ENCODE measurements at regions not wholly inside any gene's neighbourhood (a gene's known extent, or its start where the extent isn't known, plus 50 kb on each side); places are given as distances from the start of the nearest gene placed in this dataset.

DNA sequence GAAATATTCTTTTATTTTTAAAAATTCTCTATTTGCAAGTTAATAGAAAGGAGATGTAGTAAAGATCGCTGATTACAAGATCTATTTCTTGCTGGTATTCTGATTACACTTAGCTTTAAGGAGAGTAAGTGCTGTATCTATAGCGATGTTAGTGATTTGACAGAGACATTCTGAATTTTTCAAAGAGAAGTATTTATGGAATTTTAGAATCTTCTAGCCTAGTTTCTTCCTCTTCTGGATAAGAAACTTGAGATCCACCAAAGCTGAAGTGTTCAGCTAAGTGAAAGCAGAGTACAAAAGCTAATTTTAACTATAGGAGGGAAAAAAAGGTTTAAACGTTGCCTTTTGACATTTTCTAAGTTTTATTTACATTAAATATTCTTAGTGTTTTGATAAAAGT, 72.1 kb upstream of the RARB start:
- WGBS (ENCODE audit: insufficient coverage, low coverage, low lambda C conversion rate, missing lambda C conversion rate) = 52% methylated on average over 3 of the region's 3 CpGs
- no peak for ATAC-seq
- intact Hi-C loops (cut with DNase I) = no loop called here

DNA sequence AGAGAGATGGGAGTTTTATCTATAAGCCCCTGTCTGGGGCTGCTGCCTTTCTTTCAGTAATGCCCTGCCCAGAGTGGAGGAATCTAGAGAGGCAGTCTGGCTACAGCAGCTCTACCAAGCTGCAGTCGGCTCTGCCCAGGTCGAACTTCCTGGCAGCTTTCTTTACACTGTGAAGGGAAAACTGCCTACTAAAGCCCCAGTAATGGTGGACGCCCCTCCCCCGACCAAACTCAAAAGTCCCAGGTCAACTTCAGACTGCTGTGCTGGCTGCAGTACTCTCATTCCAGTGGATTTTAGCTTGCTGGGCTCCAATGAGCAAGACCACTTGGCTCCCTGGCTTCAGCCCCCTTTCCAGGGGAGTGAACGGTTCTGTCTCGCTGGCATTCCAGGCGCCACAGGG, 65.9 kb upstream of the RARB start:
- Histone ChIP-seq H3K27me3 (no peaks in the 10 kb centered on the region), H3K27ac (no peak overlapping the region), H3K4me3 (no peak overlapping the region), H3K36me3 (no peaks in the 10 kb centered on the region), H3K9me3 (no peaks in the 10 kb centered on the region), H3K4me1 (peaks cover 0 to 6% (median 0%) of the 10 kb centered on the region in 4 donors)
- no CpG with 5 or more reads among the region's 7 CpGs for WGBS (ENCODE audit: insufficient coverage, low coverage, low lambda C conversion rate, missing lambda C conversion rate)
- intact Hi-C loops (cut with DNase I) = no loop called here
- no peak for ATAC-seq
- no peak for TF ChIP-seq POLR2A (IDR thresholded peaks at IDR 0.05)
- TF ChIP-seq, protein P1, sequence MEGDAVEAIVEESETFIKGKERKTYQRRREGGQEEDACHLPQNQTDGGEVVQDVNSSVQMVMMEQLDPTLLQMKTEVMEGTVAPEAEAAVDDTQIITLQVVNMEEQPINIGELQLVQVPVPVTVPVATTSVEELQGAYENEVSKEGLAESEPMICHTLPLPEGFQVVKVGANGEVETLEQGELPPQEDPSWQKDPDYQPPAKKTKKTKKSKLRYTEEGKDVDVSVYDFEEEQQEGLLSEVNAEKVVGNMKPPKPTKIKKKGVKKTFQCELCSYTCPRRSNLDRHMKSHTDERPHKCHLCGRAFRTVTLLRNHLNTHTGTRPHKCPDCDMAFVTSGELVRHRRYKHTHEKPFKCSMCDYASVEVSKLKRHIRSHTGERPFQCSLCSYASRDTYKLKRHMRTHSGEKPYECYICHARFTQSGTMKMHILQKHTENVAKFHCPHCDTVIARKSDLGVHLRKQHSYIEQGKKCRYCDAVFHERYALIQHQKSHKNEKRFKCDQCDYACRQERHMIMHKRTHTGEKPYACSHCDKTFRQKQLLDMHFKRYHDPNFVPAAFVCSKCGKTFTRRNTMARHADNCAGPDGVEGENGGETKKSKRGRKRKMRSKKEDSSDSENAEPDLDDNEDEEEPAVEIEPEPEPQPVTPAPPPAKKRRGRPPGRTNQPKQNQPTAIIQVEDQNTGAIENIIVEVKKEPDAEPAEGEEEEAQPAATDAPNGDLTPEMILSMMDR (IDR thresholded peaks at IDR 0.05) = no peak
- DNase-seq = no peak

More for the DNA sequence above, 72.1 kb upstream of the RARB start:
- Histone ChIP-seq H3K4me1 (no peaks in the 10 kb centered on the region), H3K4me3 (no peak overlapping the region), H3K9me3 (no peaks in the 10 kb centered on the region), H3K36me3 (no peaks in the 10 kb centered on the region), H3K27ac (no peak overlapping the region), H3K27me3 (no peaks in the 10 kb centered on the region)
- DNase-seq = no peak
- TF ChIP-seq, protein P1 (IDR thresholded peaks at IDR 0.05) = no peak
- no peak for TF ChIP-seq POLR2A (IDR thresholded peaks at IDR 0.05)

DNA sequence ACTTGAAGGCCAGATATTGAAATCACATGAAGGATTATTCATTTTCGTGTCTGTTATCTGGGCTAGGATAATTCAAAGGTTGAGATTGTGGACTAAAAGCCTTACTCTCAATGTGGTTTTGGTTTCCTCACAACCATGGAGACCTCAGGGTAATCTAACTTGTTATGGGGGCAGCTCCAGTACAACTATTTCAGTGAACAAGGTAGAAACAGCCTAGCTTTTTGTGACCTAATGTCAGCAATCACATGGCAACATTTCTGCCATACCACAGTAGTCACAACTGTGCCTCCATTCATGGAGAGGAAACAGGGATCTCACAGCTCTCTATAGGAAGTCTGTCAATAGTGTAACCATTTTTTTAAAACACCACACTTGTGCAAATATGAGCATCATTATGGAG, 62.4 kb upstream of the RARB start:
- intact Hi-C loops (cut with DNase I) = no loop called here
- Histone ChIP-seq H3K27me3 (no peaks in the 10 kb centered on the region), H3K4me3 (no peak overlapping the region), H3K9me3 (no peaks in the 10 kb centered on the region), H3K4me1 (peaks cover 0 to 6% (median 0%) of the 10 kb centered on the region in 4 donors), H3K36me3 (no peaks in the 10 kb centered on the region), H3K27ac (no peak overlapping the region)
- ATAC-seq (no peak), DNase-seq (no peak)
- 67% methylated on average over 1 of the region's 1 CpG for WGBS (ENCODE audit: insufficient coverage, low coverage, low lambda C conversion rate, missing lambda C conversion rate)
- no peak for TF ChIP-seq POLR2A (IDR thresholded peaks at IDR 0.05)
- TF ChIP-seq, protein P1 (IDR thresholded peaks at IDR 0.05) = no peak

DNA sequence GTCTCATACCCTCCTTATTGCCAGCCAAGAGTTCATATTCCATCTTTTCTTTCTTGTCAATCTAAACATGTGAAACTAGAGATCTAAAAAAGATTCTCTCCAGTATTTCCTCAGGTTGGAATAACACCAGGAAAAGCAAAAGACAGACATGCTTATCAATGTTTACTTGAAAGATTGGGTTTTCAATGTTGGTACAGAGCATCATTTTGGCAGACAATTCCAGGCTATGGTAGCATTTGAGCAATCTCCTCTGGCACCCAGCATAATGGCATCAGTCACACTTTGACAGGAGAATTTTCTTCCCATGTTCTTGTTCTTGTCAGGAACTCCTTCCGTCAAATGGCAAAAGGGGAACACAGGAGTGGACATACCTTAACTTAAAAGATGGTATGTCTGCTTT, 61.0 kb upstream of the RARB start:
- 57% methylated on average over 1 of the region's 1 CpG for WGBS (ENCODE audit: insufficient coverage, low coverage, low lambda C conversion rate, missing lambda C conversion rate)
- no peak for DNase-seq
- no peaks in the 10 kb centered on the region for H3K36me3 ChIP-seq
- no peaks in the 10 kb centered on the region for H3K9me3 ChIP-seq
- ATAC-seq = peak in 2 of 4 donors; percentile 38 to 94
- H3K4me1 ChIP-seq = peaks cover 0 to 6% (median 0%) of the 10 kb centered on the region in 4 donors
- TF ChIP-seq, protein P1 (IDR thresholded peaks at IDR 0.05) = no peak
- TF ChIP-seq POLR2A (IDR thresholded peaks at IDR 0.05) = no peak
- no peak overlapping the region for H3K27ac ChIP-seq
- intact Hi-C loops (cut with DNase I) = no loop called here
- H3K27me3 ChIP-seq = no peaks in the 10 kb centered on the region
- no peak overlapping the region for H3K4me3 ChIP-seq

DNA sequence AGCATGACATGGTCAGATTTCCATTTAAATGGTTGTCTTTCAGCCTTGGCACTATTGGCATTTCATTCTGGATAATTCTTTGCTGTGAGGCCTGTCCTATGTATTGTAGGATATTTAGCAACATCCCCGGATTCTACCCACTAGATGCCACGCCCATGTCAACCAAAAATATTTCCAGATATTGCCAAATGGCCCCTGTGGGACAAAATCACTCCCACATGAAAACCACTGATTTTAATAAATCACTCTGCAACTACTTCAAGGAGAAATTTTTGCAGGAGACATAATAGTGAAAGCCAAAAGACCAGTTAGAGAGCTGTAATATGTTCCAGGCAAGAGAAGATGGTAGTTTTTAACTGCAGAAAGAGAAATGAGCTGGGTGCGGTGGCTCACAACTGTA, 55.9 kb upstream of the RARB start:
- no peak for ATAC-seq
- Histone ChIP-seq H3K27me3 (no peaks in the 10 kb centered on the region), H3K9me3 (no peaks in the 10 kb centered on the region), H3K4me3 (no peak overlapping the region), H3K4me1 (no peaks in the 10 kb centered on the region), H3K36me3 (no peaks in the 10 kb centered on the region), H3K27ac (no peak overlapping the region)
- DNase-seq = no peak
- 88% methylated on average over 3 of the region's 3 CpGs for WGBS (ENCODE audit: insufficient coverage, low coverage, low lambda C conversion rate, missing lambda C conversion rate)
- TF ChIP-seq, protein P1 (IDR thresholded peaks at IDR 0.05) = no peak
- TF ChIP-seq POLR2A (IDR thresholded peaks at IDR 0.05) = no peak
- intact Hi-C loops (cut with DNase I) = no loop called here

All from right lobe of liver (tissue), 6 donors.